WTC11 (cell line): ENCODE measurements at regions not wholly inside any gene's neighbourhood (a gene's known extent, or its start where the extent isn't known, plus 50 kb on each side); places are given as distances from the start of the nearest gene placed in this dataset.

Source experiments
- ATAC-seq: fragments of 200-7000 bp; cut with Tn5 transposase; 2 replicates; pipeline ENCODE4 v1.10.0; 2021; ENCODE audit warnings: mild to moderate bottlenecking, moderate library complexity
- CTCF ChIA-PET: fragments of 300-600 bp; sonication (Branson Sonifier 250); formaldehyde crosslinking; loops from one replicate; lab custom pipeline; 2021; ENCODE audit warnings: antibody characterized with exemption; lab: Charles Lee
- POLR2A ChIA-PET: fragments of 350-600 bp; sonication (Branson Sonifier 250); formaldehyde crosslinking; loops from one replicate; lab custom pipeline; 2021; ENCODE audit warnings: antibody characterized with exemption; lab: Charles Lee
- DNase-seq: peaks from one replicate; pipeline ENCODE4 v3.0.0; 2021; ENCODE audit warnings: low spot score
- H3K27ac Mint-ChIP-seq: 2 replicates; pipeline ENCODE4 v1.8.0; 2021; ENCODE audit warnings: mixed read lengths
- H3K27me3 Mint-ChIP-seq: 2 replicates; pipeline ENCODE4 v1.8.0; 2021; ENCODE audit warnings: low read depth, mild to moderate bottlenecking, moderate library complexity, mixed read lengths
- H3K36me3 Mint-ChIP-seq: 2 replicates; pipeline ENCODE4 v1.8.0; 2021; ENCODE audit warnings: mixed read lengths
- H3K4me1 Mint-ChIP-seq: 2 replicates; pipeline ENCODE4 v1.8.0; 2022; ENCODE audit warnings: mixed read lengths
- H3K4me3 Mint-ChIP-seq: 2 replicates; pipeline ENCODE4 v1.8.0; 2021; ENCODE audit warnings: mild to moderate bottlenecking, moderate library complexity, mixed read lengths
- H3K9me3 Mint-ChIP-seq: 2 replicates; pipeline ENCODE4 v1.8.0; 2021; ENCODE audit warnings: mixed read lengths
- CBFB ChIP-seq: sonication (generic); formaldehyde crosslinking; IDR thresholded peaks from 2 replicates; pipeline ENCODE4 v1.8.1; 2022; ENCODE audit warnings: mild to moderate bottlenecking, low read depth, missing genetic modification reagents
- E2F5 ChIP-seq: sonication (generic); formaldehyde crosslinking; IDR thresholded peaks from 2 replicates; pipeline ENCODE4 v1.8.1; 2022; ENCODE audit warnings: mild to moderate bottlenecking, moderate library complexity, missing genetic modification reagents
- FOXK1 ChIP-seq: sonication (generic); formaldehyde crosslinking; IDR thresholded peaks from 2 replicates; pipeline ENCODE4 v1.8.0; 2022; ENCODE audit warnings: mild to moderate bottlenecking, moderate library complexity, missing genetic modification reagents
- HMGA2 ChIP-seq: fragments of 250-450 bp; sonication (Bioruptor Pico); IDR thresholded peaks from 2 replicates; pipeline ENCODE4 v1.4.0; 2021; ENCODE audit warnings: mild to moderate bottlenecking, moderate library complexity
- MLX ChIP-seq: sonication (generic); formaldehyde crosslinking; IDR thresholded peaks from 2 replicates; pipeline ENCODE4 v1.8.1; 2023; ENCODE audit warnings: mild to moderate bottlenecking, missing genetic modification reagents, moderate library complexity
- NFATC4 ChIP-seq: fragments of 250-450 bp; sonication (Bioruptor Pico); IDR thresholded peaks from 2 replicates; pipeline ENCODE4 v1.9.0; 2021; ENCODE audit warnings: mild to moderate bottlenecking
- NFYB ChIP-seq: sonication (generic); formaldehyde crosslinking; conservative IDR thresholded peaks from 2 replicates; pipeline ENCODE4 v1.8.0; 2022; ENCODE audit warnings: low read depth, missing genetic modification reagents
- PREB ChIP-seq: sonication (generic); formaldehyde crosslinking; IDR thresholded peaks from 2 replicates; pipeline ENCODE4 v1.8.1; 2022; ENCODE audit warnings: mild to moderate bottlenecking, missing genetic modification reagents, moderate library complexity, borderline replicate concordance
- SMAD4 ChIP-seq: sonication (generic); formaldehyde crosslinking; IDR thresholded peaks from 2 replicates; pipeline ENCODE4 v1.8.0; 2022; ENCODE audit warnings: mild to moderate bottlenecking, missing genetic modification reagents
- SOX15 ChIP-seq: fragments of 250-450 bp; sonication (Bioruptor Pico); IDR thresholded peaks from 2 replicates; pipeline ENCODE4 v1.9.0; 2021; ENCODE audit warnings: mild to moderate bottlenecking
- TEAD1 ChIP-seq: sonication (generic); formaldehyde crosslinking; IDR thresholded peaks from 2 replicates; pipeline ENCODE4 v1.8.0; 2022; ENCODE audit warnings: mild to moderate bottlenecking, missing genetic modification reagents
- TEAD4 ChIP-seq: sonication (generic); formaldehyde crosslinking; IDR thresholded peaks from 2 replicates; pipeline ENCODE4 v1.8.0; 2022; ENCODE audit warnings: mild to moderate bottlenecking, missing genetic modification reagents
- USF1 ChIP-seq: sonication (generic); formaldehyde crosslinking; IDR thresholded peaks from 2 replicates; pipeline ENCODE4 v1.8.0; 2022; ENCODE audit warnings: mild to moderate bottlenecking, missing genetic modification reagents
- ZNF219 ChIP-seq: sonication (generic); formaldehyde crosslinking; IDR thresholded peaks from 2 replicates; pipeline ENCODE4 v1.8.0; 2023; ENCODE audit warnings: missing genetic modification reagents, mild to moderate bottlenecking, borderline replicate concordance
- ZNF263 ChIP-seq: sonication (generic); formaldehyde crosslinking; IDR thresholded peaks from 2 replicates; pipeline ENCODE4 v1.8.1; 2022; ENCODE audit warnings: low read depth, mild to moderate bottlenecking, moderate library complexity, missing genetic modification reagents
- ZNF281 ChIP-seq: sonication (generic); formaldehyde crosslinking; IDR thresholded peaks from 2 replicates; pipeline ENCODE4 v1.8.0; 2023; ENCODE audit warnings: mild to moderate bottlenecking, missing genetic modification reagents
- TF ChIP-seq, protein P1 (sequence below): fragments of 250-450 bp; sonication (Bioruptor Pico); conservative IDR thresholded peaks from 2 replicates; pipeline ENCODE4 v1.9.0; 2021; ENCODE audit warnings: mild to moderate bottlenecking
- TF ChIP-seq, protein P2 (sequence below): sonication (generic); formaldehyde crosslinking; IDR thresholded peaks from 2 replicates; pipeline ENCODE4 v1.8.1; 2023; ENCODE audit warnings: mild to moderate bottlenecking, missing genetic modification reagents
- TF ChIP-seq, protein P3 (sequence below): sonication (generic); formaldehyde crosslinking; IDR thresholded peaks from 2 replicates; pipeline ENCODE4 v1.8.0; 2022; ENCODE audit warnings: mild to moderate bottlenecking, missing genetic modification reagents
- TF ChIP-seq, protein P4 (sequence below): sonication (generic); formaldehyde crosslinking; IDR thresholded peaks from 2 replicates; pipeline ENCODE4 v1.8.1; 2022; ENCODE audit warnings: low read depth, missing genetic modification reagents, borderline replicate concordance

DNA sequence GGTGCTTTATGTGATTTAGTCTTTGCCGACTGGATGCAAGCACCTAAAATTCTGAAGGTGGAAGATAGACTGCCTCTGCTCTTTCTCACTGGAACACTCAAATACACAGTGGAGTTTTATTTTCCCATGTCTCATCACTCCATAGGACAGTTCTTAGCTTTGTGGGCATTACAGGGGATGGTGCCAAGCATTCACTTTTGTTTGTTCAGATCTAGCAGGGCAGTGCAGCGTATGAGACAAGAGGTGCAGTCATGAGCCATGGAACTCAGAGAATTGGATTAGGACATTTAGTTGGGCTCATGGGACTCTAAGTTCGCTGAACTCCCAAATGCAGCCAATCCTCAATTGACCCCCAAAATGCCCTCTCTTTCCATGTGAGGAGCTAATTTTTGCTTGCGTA lies 1136.9 kb upstream of the PRKX start (continued):
- TF ChIP-seq, protein P1, sequence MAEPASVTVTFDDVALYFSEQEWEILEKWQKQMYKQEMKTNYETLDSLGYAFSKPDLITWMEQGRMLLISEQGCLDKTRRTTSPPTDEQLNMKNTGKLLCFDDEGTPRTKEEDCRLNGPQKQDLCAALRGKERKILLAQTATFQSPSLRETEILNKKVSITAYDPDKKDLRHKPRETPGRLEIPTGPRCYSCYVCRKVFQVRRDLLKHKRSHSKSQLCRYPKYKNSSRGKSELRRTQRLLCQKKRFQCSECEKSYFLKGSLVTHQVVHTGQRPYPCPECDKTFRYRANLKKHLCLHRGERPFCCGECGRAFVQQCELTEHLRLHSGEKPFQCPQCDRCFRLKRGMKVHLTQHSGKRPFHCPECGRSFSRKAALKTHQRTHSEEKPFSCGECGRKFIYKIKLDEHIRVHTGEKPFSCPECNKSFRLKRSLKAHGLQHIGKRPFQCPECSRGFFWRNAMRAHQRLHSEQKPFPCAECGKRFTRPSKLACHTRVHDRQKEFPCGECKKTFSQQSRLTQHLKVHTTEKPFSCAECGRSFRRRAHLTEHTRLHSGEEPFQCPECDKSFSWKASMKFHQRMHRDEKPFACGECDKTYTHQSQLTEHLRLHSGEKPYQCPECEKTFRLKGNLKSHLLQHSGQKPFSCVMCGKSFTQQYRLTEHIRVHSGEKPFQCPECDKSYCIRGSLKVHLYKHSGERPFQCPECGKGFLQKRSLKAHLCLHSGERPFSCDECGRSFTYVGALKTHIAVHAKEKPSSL (CRISPR knock-in tag), result no peak
- TF ChIP-seq FOXK1 (CRISPR knock-in tag) (no peak), CBFB (CRISPR knock-in tag) (no peak), HMGA2 (CRISPR knock-in tag) (no peak)

DNA sequence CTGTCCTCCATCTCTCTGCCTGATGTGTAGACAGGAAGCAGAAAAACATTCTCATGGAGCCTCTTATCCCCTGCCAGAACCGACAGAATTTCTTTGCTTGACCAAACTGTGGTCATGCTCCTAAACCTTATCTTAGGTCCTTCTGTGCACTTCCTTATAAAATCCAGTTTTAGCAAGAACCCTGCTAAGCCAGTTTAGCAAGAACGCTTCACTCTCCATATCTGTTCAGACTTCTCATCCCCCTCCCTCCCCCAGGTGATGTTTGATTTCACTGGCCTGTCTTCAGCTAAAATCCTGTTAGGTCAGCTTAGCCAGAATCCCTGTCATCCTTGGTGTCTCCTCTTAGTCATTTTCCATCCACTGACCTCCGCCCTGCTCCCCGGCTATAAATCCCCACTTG lies 1130.9 kb upstream of the PRKX start:
- H3K27me3 Mint-ChIP-seq, result no peaks in the 10 kb centered on the region
- no peak overlapping the region for H3K4me3 Mint-ChIP-seq
- peaks cover 3% of the 10 kb centered on the region; the same call in 1 of the 2 replicates for H3K36me3 Mint-ChIP-seq
- DNase-seq (no peak), ATAC-seq (no peak)
- CTCF ChIA-PET, result no interaction called here
- no peak for TF ChIP-seq NFYB (CRISPR knock-in tag)
- no peak for TF ChIP-seq SOX15 (CRISPR knock-in tag)
- TF ChIP-seq USF1 (CRISPR knock-in tag), result no peak
- no peak for TF ChIP-seq ZNF219 (CRISPR knock-in tag)
- TF ChIP-seq, protein P2, sequence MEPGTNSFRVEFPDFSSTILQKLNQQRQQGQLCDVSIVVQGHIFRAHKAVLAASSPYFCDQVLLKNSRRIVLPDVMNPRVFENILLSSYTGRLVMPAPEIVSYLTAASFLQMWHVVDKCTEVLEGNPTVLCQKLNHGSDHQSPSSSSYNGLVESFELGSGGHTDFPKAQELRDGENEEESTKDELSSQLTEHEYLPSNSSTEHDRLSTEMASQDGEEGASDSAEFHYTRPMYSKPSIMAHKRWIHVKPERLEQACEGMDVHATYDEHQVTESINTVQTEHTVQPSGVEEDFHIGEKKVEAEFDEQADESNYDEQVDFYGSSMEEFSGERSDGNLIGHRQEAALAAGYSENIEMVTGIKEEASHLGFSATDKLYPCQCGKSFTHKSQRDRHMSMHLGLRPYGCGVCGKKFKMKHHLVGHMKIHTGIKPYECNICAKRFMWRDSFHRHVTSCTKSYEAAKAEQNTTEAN, result no peak
- no peak for TF ChIP-seq MLX (CRISPR knock-in tag)
- no peak for TF ChIP-seq TEAD1
- TF ChIP-seq, protein P3, sequence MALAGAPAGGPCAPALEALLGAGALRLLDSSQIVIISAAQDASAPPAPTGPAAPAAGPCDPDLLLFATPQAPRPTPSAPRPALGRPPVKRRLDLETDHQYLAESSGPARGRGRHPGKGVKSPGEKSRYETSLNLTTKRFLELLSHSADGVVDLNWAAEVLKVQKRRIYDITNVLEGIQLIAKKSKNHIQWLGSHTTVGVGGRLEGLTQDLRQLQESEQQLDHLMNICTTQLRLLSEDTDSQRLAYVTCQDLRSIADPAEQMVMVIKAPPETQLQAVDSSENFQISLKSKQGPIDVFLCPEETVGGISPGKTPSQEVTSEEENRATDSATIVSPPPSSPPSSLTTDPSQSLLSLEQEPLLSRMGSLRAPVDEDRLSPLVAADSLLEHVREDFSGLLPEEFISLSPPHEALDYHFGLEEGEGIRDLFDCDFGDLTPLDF (CRISPR knock-in tag), result no peak
- no peak for TF ChIP-seq ZNF263 (CRISPR knock-in tag)
- TF ChIP-seq, protein P4, sequence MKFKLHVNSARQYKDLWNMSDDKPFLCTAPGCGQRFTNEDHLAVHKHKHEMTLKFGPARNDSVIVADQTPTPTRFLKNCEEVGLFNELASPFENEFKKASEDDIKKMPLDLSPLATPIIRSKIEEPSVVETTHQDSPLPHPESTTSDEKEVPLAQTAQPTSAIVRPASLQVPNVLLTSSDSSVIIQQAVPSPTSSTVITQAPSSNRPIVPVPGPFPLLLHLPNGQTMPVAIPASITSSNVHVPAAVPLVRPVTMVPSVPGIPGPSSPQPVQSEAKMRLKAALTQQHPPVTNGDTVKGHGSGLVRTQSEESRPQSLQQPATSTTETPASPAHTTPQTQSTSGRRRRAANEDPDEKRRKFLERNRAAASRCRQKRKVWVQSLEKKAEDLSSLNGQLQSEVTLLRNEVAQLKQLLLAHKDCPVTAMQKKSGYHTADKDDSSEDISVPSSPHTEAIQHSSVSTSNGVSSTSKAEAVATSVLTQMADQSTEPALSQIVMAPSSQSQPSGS (CRISPR knock-in tag), result no peak
- POLR2A ChIA-PET, result no interaction called here
- no peaks in the 10 kb centered on the region for H3K4me1 Mint-ChIP-seq
- peaks cover 9% of the 10 kb centered on the region for H3K9me3 Mint-ChIP-seq
- H3K27ac Mint-ChIP-seq, result no peak overlapping the region

DNA sequence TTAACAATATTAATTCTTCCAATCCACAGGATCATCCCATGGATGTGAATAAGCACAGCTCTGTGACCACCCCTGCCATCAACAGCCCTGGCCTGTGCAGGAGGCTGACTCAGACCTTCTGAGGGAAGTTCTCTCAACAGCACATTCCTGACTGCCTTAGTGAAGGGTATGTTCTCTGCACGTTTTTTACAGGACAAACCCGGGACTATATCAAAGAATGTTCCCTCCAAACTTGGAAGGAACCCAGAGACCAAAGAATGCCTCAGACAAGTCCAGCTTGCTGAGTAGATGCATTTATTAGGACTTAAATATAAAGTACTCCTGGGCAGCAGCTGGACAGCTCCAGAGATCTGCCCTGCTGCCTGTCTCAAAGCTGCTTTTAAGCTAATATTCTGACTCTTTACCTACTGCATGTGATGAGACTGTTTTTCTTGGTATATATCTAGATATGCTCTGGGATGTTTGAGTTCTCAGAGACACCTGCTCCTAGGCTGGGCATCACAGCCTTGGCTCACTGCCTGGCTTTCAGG lies 1127.8 kb upstream of the PRKX start:
- H3K9me3 Mint-ChIP-seq, result peaks cover 13% of the 10 kb centered on the region
- DNase-seq (no peak), ATAC-seq (no peak)
- POLR2A ChIA-PET, result no interaction called here
- no peaks in the 10 kb centered on the region for H3K4me1 Mint-ChIP-seq
- H3K27ac Mint-ChIP-seq, result no peak overlapping the region
- no peak overlapping the region for H3K4me3 Mint-ChIP-seq
- peaks cover 3% of the 10 kb centered on the region; the same call in 1 of the 2 replicates for H3K36me3 Mint-ChIP-seq
- no peaks in the 10 kb centered on the region for H3K27me3 Mint-ChIP-seq
- CTCF ChIA-PET, result no interaction called here
- TF ChIP-seq NFATC4, result no peak
- no peak for TF ChIP-seq SMAD4 (CRISPR knock-in tag)
- no peak for TF ChIP-seq PREB (CRISPR knock-in tag)
- no peak for TF ChIP-seq ZNF281 (CRISPR knock-in tag)
- TF ChIP-seq TEAD4 (CRISPR knock-in tag), result no peak
- no peak for TF ChIP-seq E2F5
